Ammon's horn (tissue), 1 donor: ENCODE measurements at regions not wholly inside any gene's neighbourhood (a gene's known extent, or its start where the extent isn't known, plus 50 kb on each side); places are given as distances from the start of the nearest gene placed in this dataset.
A peak's percentile ranks its signal among the peaks of the same experiment; 100 is the strongest.

Source experiments
- DNase-seq: peaks from one replicate; pipeline ENCODE4 v3.0.0-alpha.2; 2016; ENCODE audit warnings: low spot score

DNA sequence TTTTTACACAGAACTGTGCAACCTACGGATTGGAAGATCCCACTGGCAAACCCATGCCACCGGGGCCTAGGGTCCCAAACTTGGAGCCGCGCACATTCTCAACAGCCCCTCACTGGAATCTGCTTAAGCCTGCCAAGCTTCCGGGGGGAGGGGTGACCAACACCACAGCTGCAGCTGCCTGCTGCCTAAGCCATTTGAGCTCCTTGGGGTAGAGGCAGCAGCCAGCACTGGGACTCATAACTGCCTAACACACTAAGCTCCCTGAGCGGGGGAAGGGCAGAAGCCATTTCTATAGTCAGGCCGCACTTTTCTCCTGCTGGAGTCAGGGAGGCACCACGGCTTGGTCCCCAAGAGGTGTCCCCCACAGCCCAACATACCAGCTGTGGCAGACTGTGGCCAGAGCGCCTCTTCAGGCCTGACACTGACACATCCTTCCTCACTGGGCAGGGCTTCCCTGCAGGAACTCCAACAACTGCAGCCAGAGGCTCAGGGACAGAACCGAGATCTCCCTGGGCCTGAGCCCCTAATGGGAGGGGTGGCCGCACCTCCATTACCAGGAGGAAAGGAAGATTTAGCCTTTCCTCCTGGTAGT lies 270.3 kb upstream of the ECI2 start:
- DNase-seq = no peak

- DNase-seq = no peak
Measured at GRCh38 chr6:4404415-4404814, 269.0 kb upstream of the ECI2 start.

- DNase-seq = no peak
Measured at GRCh38 chr6:4403828-4404227, 268.5 kb upstream of the ECI2 start.

GRCh38 chr6:4403023-4403752 lies 267.8 kb upstream of the ECI2 start:
- DNase-seq = no peak

DNA sequence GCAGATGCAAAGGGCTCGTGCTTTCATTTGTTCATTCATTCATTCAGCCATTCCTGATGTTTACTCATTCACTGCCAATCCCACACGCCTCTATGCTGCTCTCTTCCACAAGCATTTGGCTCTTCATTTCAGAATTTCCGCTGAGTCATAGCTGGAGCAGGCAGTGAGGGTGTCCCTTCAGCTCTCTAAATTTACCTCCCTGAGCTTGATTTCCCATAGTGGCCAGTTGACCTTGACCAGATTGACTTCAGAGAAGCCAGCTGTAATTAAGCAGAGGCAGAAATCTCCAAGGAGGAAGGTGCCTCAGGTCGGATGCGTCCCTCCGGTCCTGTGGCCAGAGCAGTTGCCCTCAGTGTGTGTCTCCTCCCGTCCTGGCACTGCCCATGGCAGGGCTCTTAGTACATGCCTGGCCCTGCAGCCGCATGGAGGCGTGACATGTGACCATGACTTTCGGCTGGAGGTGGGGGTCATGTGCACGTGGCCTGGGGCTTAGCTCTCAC lies 267.2 kb upstream of the ECI2 start:
- DNase-seq = peak; percentile 38

DNA sequence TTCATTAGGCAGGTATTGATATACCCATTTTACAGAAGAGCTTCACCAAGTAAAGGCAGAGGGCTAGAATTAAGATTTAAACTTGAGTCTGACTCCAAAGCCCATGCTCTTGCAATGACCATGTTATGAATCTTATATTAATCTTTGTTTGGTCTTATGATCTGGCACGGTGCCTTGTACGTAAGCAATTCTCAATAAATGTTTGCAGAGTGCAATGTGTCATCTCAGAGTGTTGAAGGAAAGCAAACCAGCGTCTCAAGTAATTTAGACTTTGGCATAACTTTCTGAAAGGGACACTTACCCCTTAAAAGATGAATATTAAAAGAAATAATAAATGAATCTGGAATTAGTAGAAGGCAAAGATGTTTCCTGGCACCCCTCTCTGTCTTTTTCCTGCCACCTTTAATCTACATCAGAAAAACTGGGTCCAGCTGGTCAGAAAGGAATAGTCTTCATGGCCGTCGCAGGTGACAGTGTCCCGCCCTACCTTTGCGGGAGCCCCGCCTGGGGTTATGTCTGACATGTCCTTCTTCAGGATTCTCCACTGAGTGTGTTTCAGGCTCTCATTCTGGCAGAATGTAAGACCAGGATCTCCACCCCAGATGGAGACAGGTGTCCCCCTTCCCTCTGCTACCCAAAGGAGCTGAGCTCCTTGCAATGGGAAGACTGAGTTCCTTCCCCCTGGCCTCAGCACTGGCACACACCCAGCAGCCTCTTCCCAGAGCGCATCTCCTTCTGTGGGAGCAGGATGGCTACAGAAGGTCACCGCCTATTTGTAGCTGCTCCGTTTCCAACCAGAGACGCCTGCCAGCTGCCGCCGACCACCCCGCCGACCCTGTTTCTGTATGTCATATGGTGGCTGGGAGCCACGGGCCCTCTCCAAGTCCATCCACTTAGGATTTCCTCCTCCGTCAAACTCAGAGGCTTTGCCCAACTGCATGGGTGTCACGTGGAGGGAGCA lies 266.3 kb upstream of the ECI2 start:
- no peak for DNase-seq

DNA sequence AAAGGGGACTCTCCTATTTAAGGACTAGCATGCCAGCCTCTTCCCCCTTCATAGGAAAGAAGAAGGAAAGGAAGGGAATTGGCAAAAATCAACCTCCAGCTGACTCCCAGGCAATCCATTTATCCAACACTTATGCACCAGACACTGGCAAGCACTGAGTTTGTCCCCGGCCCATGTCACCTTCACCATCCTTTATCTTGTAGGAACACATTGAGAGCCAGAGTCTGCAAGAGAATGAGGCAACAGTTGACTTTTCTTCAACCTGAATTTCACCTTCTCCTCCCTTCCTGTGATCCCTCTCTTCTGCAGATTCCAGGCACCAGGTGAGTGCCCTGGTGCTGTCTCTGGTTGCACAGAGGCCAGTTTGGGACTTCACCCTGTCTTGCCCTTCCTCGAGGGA lies 264.3 kb upstream of the ECI2 start:
- DNase-seq = no peak

DNA sequence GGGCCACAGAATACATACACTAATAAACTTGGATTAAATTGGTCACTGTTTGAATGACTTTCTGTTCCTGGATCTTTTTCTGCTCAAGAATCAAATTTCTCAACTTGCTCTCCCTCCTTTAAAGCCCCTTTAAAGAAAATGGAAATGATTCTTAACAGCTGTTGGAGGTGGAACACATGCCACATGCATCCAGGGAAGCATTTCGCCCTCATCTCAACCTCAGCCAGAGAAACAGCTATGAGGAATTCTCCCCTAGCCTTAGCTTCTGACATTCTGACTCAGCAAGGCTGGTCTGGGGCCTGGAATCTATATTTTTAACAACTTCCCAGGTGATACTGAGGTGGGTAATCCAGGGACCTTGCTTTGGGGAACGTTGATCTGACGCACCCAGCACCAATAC lies 263.4 kb upstream of the ECI2 start:
- DNase-seq = no peak

DNA sequence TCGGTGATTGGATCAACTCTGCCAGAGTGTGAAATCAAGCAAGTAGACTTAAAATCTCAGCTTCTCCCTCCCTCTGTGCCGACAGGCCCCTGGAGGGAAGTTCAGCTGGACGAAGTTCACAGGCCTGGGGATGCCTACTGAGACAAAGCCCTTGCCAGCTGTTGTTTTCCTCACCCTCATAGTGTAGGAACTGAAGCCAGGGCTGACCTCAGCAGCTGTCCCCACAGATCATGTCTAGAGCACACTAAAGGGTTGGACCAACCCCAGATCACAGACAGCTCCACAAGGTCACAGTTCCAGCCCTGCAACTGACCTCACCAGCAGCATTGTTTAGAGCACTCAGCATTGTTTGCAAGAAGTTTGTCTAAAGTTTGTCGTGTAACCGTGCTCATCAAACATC lies 261.9 kb upstream of the ECI2 start:
- peak; percentile 71 for DNase-seq

DNA sequence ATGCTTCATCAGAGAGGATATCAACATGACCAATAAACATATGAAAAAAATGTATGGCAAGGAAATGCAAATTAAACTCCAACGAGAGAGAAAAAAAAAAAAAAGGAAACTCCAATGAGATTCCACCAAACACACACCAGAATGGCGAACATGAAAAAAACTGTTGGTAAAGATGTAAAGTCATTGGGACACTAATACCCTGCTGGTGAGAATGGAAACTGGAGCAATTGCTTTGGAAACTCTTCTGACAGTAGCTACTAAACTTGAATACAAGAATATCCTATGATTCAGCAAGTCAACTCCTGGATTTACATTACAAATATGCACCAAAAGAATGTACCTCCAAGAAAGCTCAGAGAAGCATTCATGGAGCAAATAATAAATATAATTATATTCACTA lies 260.7 kb upstream of the ECI2 start:
- no peak for DNase-seq

GRCh38 chr6:4395386-4395785 lies 260.0 kb upstream of the ECI2 start:
- no peak for DNase-seq

DNA sequence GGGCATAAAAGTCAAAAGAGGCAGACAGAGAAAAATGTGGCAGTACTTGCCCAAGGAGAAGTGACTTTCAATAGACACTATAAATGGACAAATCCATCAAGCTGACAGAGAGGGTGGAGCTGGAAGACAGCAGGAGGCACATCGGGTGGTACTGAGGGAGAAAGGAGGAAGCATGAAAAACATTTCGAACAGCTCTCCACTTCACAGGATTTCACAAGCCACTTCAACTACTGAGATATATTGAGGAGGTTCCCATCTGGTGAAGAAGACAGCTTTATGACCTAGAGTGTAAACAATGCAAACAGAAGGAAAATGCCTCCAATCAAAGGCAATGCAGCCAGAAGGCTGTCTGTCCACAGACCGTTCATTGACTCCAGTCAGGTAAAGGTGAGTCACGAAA lies 259.4 kb upstream of the ECI2 start:
- no peak for DNase-seq

DNA sequence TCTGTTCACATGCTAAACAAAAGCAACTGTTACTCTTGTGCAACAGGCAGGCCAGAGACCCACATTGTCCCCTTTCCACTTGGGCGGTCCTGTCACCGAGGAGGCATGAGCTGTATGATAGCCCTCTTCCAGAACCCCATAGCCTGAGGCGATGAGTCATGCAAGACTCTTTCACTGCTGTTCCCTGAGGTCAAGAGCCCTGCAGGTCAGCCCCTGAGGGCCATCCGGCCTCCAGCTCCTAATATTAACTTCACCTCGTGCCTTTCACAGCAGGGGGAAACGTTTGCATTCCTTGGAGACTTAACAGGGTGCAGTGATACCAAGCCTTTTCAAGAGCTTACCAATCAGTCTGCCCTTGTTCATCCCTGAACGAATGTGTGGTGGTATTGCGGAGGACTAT lies 253.3 kb upstream of the ECI2 start:
- no peak for DNase-seq

DNA sequence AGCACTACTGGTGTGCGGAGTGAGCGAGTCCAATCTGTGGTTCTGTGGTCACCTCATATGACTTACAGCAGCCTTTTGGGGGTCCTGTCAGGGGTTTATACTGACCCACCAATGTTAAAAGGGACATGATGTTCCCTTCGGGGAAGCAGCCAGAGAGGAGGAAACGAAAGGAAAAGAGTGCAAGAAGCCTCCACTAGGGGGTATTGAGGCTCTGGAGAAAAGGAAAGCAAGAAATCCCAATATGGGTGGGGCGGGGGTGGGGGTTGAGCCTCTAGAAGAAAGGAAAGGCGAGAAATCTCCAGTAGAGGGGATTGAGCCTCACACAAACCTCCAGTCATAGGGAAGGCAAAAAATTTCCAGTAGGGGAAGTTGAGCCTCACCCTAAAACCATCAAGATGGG lies 249.3 kb upstream of the ECI2 start:
- no peak for DNase-seq

- no peak for DNase-seq
Measured at GRCh38 chr6:4383910-4384638, 248.7 kb upstream of the ECI2 start.

- no peak for DNase-seq
Measured at GRCh38 chr6:4382362-4382853, 247.0 kb upstream of the ECI2 start.

- DNase-seq = no peak
Measured at GRCh38 chr6:4381381-4381780, 246.0 kb upstream of the ECI2 start.

GRCh38 chr6:4380881-4381281 lies 245.5 kb upstream of the ECI2 start:
- DNase-seq = no peak

GRCh38 chr6:4379958-4380357 lies 244.6 kb upstream of the ECI2 start:
- DNase-seq = no peak

- DNase-seq = no peak
Measured at GRCh38 chr6:4378319-4378996, 243.1 kb upstream of the ECI2 start.

- no peak for DNase-seq
Measured at GRCh38 chr6:4377603-4378002, 242.2 kb upstream of the ECI2 start.
